ENCODE measurements at regions not wholly inside any gene's neighbourhood (a gene's known extent, or its start where the extent isn't known, plus 50 kb on each side); places are given as distances from the start of the nearest gene placed in this dataset.

GRCh38 chr10:131689016-131689415, 211.8 kb upstream of the PPP2R2D start:
- H3K9me3 ChIP-seq = no peaks in the 10 kb centered on the region
- H3K36me3 ChIP-seq = no peaks in the 10 kb centered on the region
- H3K4me3 ChIP-seq = no peak overlapping the region
- DNase-seq = no peak
- no peaks in the 10 kb centered on the region for H3K27me3 ChIP-seq (ENCODE audit: low read depth)
- no peak overlapping the region for H3K27ac ChIP-seq
- H3K4me1 ChIP-seq = no peaks in the 10 kb centered on the region
- no peak for TF ChIP-seq CTCF (IDR thresholded peaks at IDR 0.05)
- no peak for ATAC-seq
- intact Hi-C loops (cut with DNase I) = no loop called here

- Histone ChIP-seq H3K4me3 (no peak overlapping the region), H3K36me3 (no peaks in the 10 kb centered on the region), H3K27ac (no peak overlapping the region), H3K4me1 (no peaks in the 10 kb centered on the region), H3K27me3 (ENCODE audit: low read depth) (no peaks in the 10 kb centered on the region), H3K9me3 (no peaks in the 10 kb centered on the region)
- intact Hi-C loops (cut with DNase I) = no loop called here
- TF ChIP-seq CTCF (IDR thresholded peaks at IDR 0.05) = no peak
- ATAC-seq = no peak
- DNase-seq = no peak
Observed at GRCh38 chr10:131689486-131689885, 211.3 kb upstream of the PPP2R2D start.

GRCh38 chr10:131689954-131690757, 210.7 kb upstream of the PPP2R2D start:
- ATAC-seq = no peak
- no peak for DNase-seq
- H3K36me3 ChIP-seq = no peaks in the 10 kb centered on the region
- no peak overlapping the region for H3K27ac ChIP-seq
- intact Hi-C loops (cut with DNase I) = no loop called here
- no peaks in the 10 kb centered on the region for H3K4me1 ChIP-seq
- no peaks in the 10 kb centered on the region for H3K9me3 ChIP-seq
- no peak for TF ChIP-seq CTCF (IDR thresholded peaks at IDR 0.05)
- no peak overlapping the region for H3K4me3 ChIP-seq
- H3K27me3 ChIP-seq (ENCODE audit: low read depth) = no peaks in the 10 kb centered on the region

GRCh38 chr10:131690805-131691239, 210.0 kb upstream of the PPP2R2D start:
- intact Hi-C loops (cut with DNase I) = no loop called here
- Histone ChIP-seq H3K36me3 (no peaks in the 10 kb centered on the region), H3K27ac (no peak overlapping the region), H3K27me3 (ENCODE audit: low read depth) (no peaks in the 10 kb centered on the region), H3K9me3 (no peaks in the 10 kb centered on the region), H3K4me3 (no peak overlapping the region), H3K4me1 (no peaks in the 10 kb centered on the region)
- TF ChIP-seq CTCF (IDR thresholded peaks at IDR 0.05) = no peak
- DNase-seq (no peak), ATAC-seq (no peak)

- no peak for ATAC-seq
- no peaks in the 10 kb centered on the region for H3K4me1 ChIP-seq
- H3K4me3 ChIP-seq = no peak overlapping the region
- no peaks in the 10 kb centered on the region for H3K9me3 ChIP-seq
- intact Hi-C loops (cut with DNase I) = no loop called here
- H3K27ac ChIP-seq = no peak overlapping the region
- TF ChIP-seq CTCF (IDR thresholded peaks at IDR 0.05) = no peak
- no peaks in the 10 kb centered on the region for H3K36me3 ChIP-seq
- no peak for DNase-seq
- no peaks in the 10 kb centered on the region for H3K27me3 ChIP-seq (ENCODE audit: low read depth)
Observed at GRCh38 chr10:131691481-131692090, 209.2 kb upstream of the PPP2R2D start.
